ENCODE measurements at regions not wholly inside any gene's neighbourhood (a gene's known extent, or its start where the extent isn't known, plus 50 kb on each side); places are given as distances from the start of the nearest gene placed in this dataset.

- TF ChIP-seq CTCF (IDR thresholded peaks at IDR 0.05; ENCODE audit: low read depth, low read length, missing input control) = no peak
- TF ChIP-seq ZBTB33 (IDR thresholded peaks at IDR 0.05) = no peak
- TF ChIP-seq REST (IDR thresholded peaks at IDR 0.05) = no peak
- TF ChIP-seq YY1 (IDR thresholded peaks at IDR 0.05) = no peak
- TF ChIP-seq EGR1 (IDR thresholded peaks at IDR 0.05; ENCODE audit: low read depth in 2 of 2) = no peak
- TF ChIP-seq ATF3 (IDR thresholded peaks at IDR 0.05) = no peak
Observed at GRCh38 chr5:98573834-98574320, 199.6 kb upstream of the RGMB start.

Measured in liver (tissue), 3 donors.